IMR-90 (cell line): ENCODE measurements at regions not wholly inside any gene's neighbourhood (a gene's known extent, or its start where the extent isn't known, plus 50 kb on each side); places are given as distances from the start of the nearest gene placed in this dataset.

Experiments
- ATAC-seq: fragments of 200-7000 bp; cut with Tn5 transposase; 2 replicates; pipeline ENCODE4 v1.9.1; 2020; ENCODE audit warnings: low read depth, mild to moderate bottlenecking, moderate library complexity
- BruUV-seq: library from RNA; stranded (reverse); fragments of 400-500 nt; replicated peaks from 2 replicates; lab custom pipeline; 2021; lab: Mats Ljungman, UMichigan
- CTCF ChIA-PET: fragments of 300-600 bp; formaldehyde crosslinking; extraction: SDS; loops from one replicate; lab custom pipeline; 2021; ENCODE audit warnings: antibody characterized with exemption; lab: Yijun Ruan, JAX
- POLR2A ChIA-PET: fragments of 300-600 bp; sonication (Branson Sonifier 250); formaldehyde crosslinking; loops from one replicate; lab custom pipeline; 2022; ENCODE audit warnings: antibody characterized with exemption; ENCODE audit not compliant: unreplicated experiment; lab: Charles Lee
- DNase-seq: peaks from one replicate; pipeline ENCODE4 v3.0.0; 2013
- H2AFZ ChIP-seq: replicated peaks from 2 replicates; pipeline ENCODE3; 2013; ENCODE audit warnings: low read length, mild to moderate bottlenecking; ENCODE audit not compliant: poor library complexity
- H2AK5ac ChIP-seq: 2 replicates; pipeline ENCODE4 v1.6.1; 2013; ENCODE audit warnings: low read depth, low read length, inconsistent platforms
- H2AK9ac ChIP-seq: replicated peaks from 2 replicates; pipeline ENCODE3; 2013; ENCODE audit warnings: mild to moderate bottlenecking, low read depth, low read length, moderate library complexity; ENCODE audit not compliant: poor library complexity
- H2BK120ac ChIP-seq: 2 replicates; pipeline ENCODE4 v1.6.1; 2013; ENCODE audit warnings: low read depth, low read length, inconsistent platforms
- H2BK15ac ChIP-seq: 3 replicates; pipeline ENCODE4 v1.6.1; 2013; ENCODE audit warnings: low read depth, low read length, inconsistent platforms
- H2BK20ac ChIP-seq: 2 replicates; pipeline ENCODE4 v1.6.1; 2013; ENCODE audit warnings: low read depth, mild to moderate bottlenecking, inconsistent platforms, low read length, moderate library complexity
- H2BK5ac ChIP-seq: 2 replicates; pipeline ENCODE4 v1.6.1; 2013; ENCODE audit warnings: mild to moderate bottlenecking, low read depth, low read length, inconsistent platforms; ENCODE audit not compliant: poor library complexity, severe bottlenecking
- H3K14ac ChIP-seq: replicated peaks from 2 replicates; pipeline ENCODE4 v1.6.1; 2013; ENCODE audit warnings: low read depth, low read length, inconsistent platforms
- H3K18ac ChIP-seq: 2 replicates; pipeline ENCODE4 v1.6.1; 2013; ENCODE audit warnings: low read depth, low read length, control low read depth
- H3K23ac ChIP-seq: 2 replicates; pipeline ENCODE4 v1.6.1; 2013; ENCODE audit warnings: low read depth, low read length, inconsistent platforms
- H3K27ac ChIP-seq: 2 replicates; pipeline ENCODE4 v1.5.1; 2013; ENCODE audit warnings: mild to moderate bottlenecking, control low read depth, low read length; ENCODE audit not compliant: insufficient read depth
- H3K27me3 ChIP-seq: 2 replicates; pipeline ENCODE4 v1.6.1; 2013; ENCODE audit warnings: low read length; ENCODE audit not compliant: control insufficient read depth, insufficient read depth
- H3K36me3 ChIP-seq: 2 replicates; pipeline ENCODE4 v1.6.1; 2013; ENCODE audit warnings: low read length, mixed read lengths; ENCODE audit not compliant: control insufficient read depth, insufficient read depth
- H3K4ac ChIP-seq: 2 replicates; pipeline ENCODE4 v1.6.1; 2013; ENCODE audit warnings: low read depth, low read length, inconsistent platforms
- H3K4me1 ChIP-seq: 2 replicates; pipeline ENCODE4 v1.6.1; 2013; ENCODE audit warnings: low read length, mixed read lengths; ENCODE audit not compliant: control insufficient read depth, insufficient read depth
- H3K4me2 ChIP-seq: 2 replicates; pipeline ENCODE4 v1.6.1; 2013; ENCODE audit warnings: low read depth, mild to moderate bottlenecking, control low read depth, low read length, moderate library complexity
- H3K4me3 ChIP-seq: 2 replicates; pipeline ENCODE4 v1.5.1; 2013; ENCODE audit warnings: low read depth, mild to moderate bottlenecking, control low read depth, low read length, moderate library complexity; ENCODE audit not compliant: insufficient read depth
- H3K56ac ChIP-seq: 2 replicates; pipeline ENCODE4 v1.6.1; 2013; ENCODE audit warnings: low read length, inconsistent platforms; ENCODE audit not compliant: insufficient read depth; ENCODE audit errors: extremely low read depth
- H3K79me1 ChIP-seq, 2 experiments: 2 replicates each; pipeline ENCODE4 v1.6.1; 2013; ENCODE audit warnings: low read length in 2 of 2, inconsistent platforms in 1 of 2, low read depth in 1 of 2
- H3K9ac ChIP-seq: 2 replicates; pipeline ENCODE4 v1.6.1; 2013; ENCODE audit warnings: low read depth, low read length, control low read depth
- H3K9me1 ChIP-seq: 2 replicates; pipeline ENCODE4 v1.6.1; 2013; ENCODE audit warnings: low read length, inconsistent platforms; ENCODE audit not compliant: insufficient read depth
- H3K9me3 ChIP-seq: 2 replicates; pipeline ENCODE4 v1.6.1; 2013; ENCODE audit warnings: low read length; ENCODE audit not compliant: control insufficient read depth, insufficient read depth
- H4K20me1 ChIP-seq: 2 replicates; pipeline ENCODE4 v1.6.1; 2013; ENCODE audit warnings: low read length, inconsistent platforms; ENCODE audit not compliant: insufficient read depth
- H4K5ac ChIP-seq: 2 replicates; pipeline ENCODE4 v1.6.1; 2013; ENCODE audit warnings: mild to moderate bottlenecking, low read depth, low read length, control low read depth
- H4K8ac ChIP-seq, 2 experiments: 2 replicates each; pipeline ENCODE4 v1.6.1; 2013; ENCODE audit warnings: low read depth in 2 of 2, low read length in 2 of 2, control low read depth in 1 of 2, inconsistent platforms in 1 of 2
- H4K91ac ChIP-seq: 2 replicates; pipeline ENCODE4 v1.6.1; 2013; ENCODE audit warnings: low read depth, low read length, inconsistent platforms; ENCODE audit not compliant: insufficient read depth
- BHLHE40 ChIP-seq: fragments of 150-350 bp; IDR thresholded peaks from 2 replicates; pipeline ENCODE4 v1.6.1; 2016; ENCODE audit warnings: mild to moderate bottlenecking, low read depth, low read length
- CEBPB ChIP-seq: IDR thresholded peaks from 2 replicates; pipeline ENCODE4 v1.6.1; 2012; ENCODE audit warnings: low read depth, low read length, improper control_type of control experiment
- CHD1 ChIP-seq: IDR thresholded peaks from 2 replicates; pipeline ENCODE4 v1.6.1; 2012; ENCODE audit warnings: low read depth, low read length, improper control_type of control experiment
- CTCF ChIP-seq: conservative IDR thresholded peaks from 2 replicates; pipeline ENCODE4 v1.5.1; 2012; ENCODE audit warnings: mild to moderate bottlenecking, low read depth, low read length, improper control_type of control experiment
- FOS ChIP-seq: fragments of 150-350 bp; IDR thresholded peaks from 2 replicates; pipeline ENCODE4 v1.6.1; 2016; ENCODE audit warnings: low read depth, low read length
- MAFK ChIP-seq: IDR thresholded peaks from 2 replicates; pipeline ENCODE4 v1.6.1; 2012; ENCODE audit warnings: low read depth, low read length, improper control_type of control experiment
- MAZ ChIP-seq: IDR thresholded peaks from 2 replicates; pipeline ENCODE4 v1.6.1; 2012; ENCODE audit warnings: low read depth, mild to moderate bottlenecking, low read length, improper control_type of control experiment, moderate library complexity, borderline replicate concordance
- MXI1 ChIP-seq: IDR thresholded peaks from 2 replicates; pipeline ENCODE4 v1.6.1; 2012; ENCODE audit warnings: low read depth, mild to moderate bottlenecking, low read length, moderate library complexity, borderline replicate concordance
- NFE2L2 ChIP-seq: fragments of 150-350 bp; IDR thresholded peaks from 2 replicates; pipeline ENCODE4 v1.6.1; 2016; ENCODE audit warnings: low read depth, mild to moderate bottlenecking, low read length
- POLR2A ChIP-seq: IDR thresholded peaks from 2 replicates; pipeline ENCODE4 v1.6.1; 2012; ENCODE audit warnings: mild to moderate bottlenecking, low read depth, low read length
- RAD21 ChIP-seq: IDR thresholded peaks from 2 replicates; pipeline ENCODE4 v1.6.1; 2012; ENCODE audit warnings: low read length, improper control_type of control experiment
- RCOR1 ChIP-seq: IDR thresholded peaks from 2 replicates; pipeline ENCODE4 v1.6.1; 2012; ENCODE audit warnings: mild to moderate bottlenecking, low read length, improper control_type of control experiment; ENCODE audit not compliant: insufficient replicate concordance
- RFX5 ChIP-seq: IDR thresholded peaks from 2 replicates; pipeline ENCODE4 v1.8.0; 2012; ENCODE audit warnings: low read depth, mild to moderate bottlenecking, low read length, moderate library complexity
- SMC3 ChIP-seq: fragments of 150-350 bp; IDR thresholded peaks from 2 replicates; pipeline ENCODE4 v1.6.1; 2016; ENCODE audit warnings: low read depth, mild to moderate bottlenecking, antibody characterized with exemption, low read length, moderate library complexity
- USF2 ChIP-seq: fragments of 150-350 bp; IDR thresholded peaks from 2 replicates; pipeline ENCODE4 v1.6.1; 2017; ENCODE audit warnings: mild to moderate bottlenecking, antibody characterized with exemption, low read length, low read depth
- dilution Hi-C: fragments of 300-500 bp; cut with HindIII; formaldehyde crosslinking; loops from one replicate; pipeline ENCODE4 v1.14.3; 2018; ENCODE audit warnings: low sequenced_read_pairs; ENCODE audit not compliant: unreplicated experiment
- in situ Hi-C: fragments of 300-500 bp; cut with MboI; formaldehyde crosslinking; loops from 3 replicates; pipeline ENCODE4 v1.14.3; 2019; ENCODE audit warnings: low sequenced_read_pairs, inconsistent platforms, mixed read lengths
- intact Hi-C: fragments of 100-400 bp; cut with micrococcal nuclease; formaldehyde crosslinking; loops from 2 replicates; pipeline ENCODE4 v1.10.0; 2022
- TF ChIP-seq, protein P1 (sequence below): fragments of 150-350 bp; IDR thresholded peaks from 2 replicates; pipeline ENCODE4 v1.6.1; 2016; ENCODE audit warnings: low read depth, mild to moderate bottlenecking, low read length, moderate library complexity, borderline replicate concordance

DNA sequence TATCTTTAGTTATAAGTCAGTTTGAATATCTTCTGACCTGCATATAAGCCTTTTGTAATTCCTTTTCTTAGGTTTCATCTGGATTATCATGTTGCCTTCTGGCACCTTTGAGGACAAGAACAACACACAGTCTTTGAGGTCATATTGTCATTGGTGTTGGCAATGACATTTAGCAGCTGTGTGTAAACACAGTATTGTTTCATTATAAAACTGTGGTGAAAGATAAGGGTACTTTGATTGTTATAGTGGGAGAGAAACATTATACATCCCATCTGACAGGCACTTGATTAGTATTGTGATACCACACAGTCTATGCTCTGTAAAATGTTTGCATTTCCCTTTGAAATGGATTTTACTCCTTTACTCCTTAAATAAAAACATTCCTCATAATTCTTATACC is 313.5 kb downstream of the RPRM start:
- dilution Hi-C loops, result no loop called here

More for the DNA sequence above, 313.5 kb downstream of the RPRM start:
- Histone ChIP-seq H3K27ac (no peak overlapping the region), H3K56ac (no peak overlapping the region), H3K27me3 (no peaks in the 10 kb centered on the region), H3K9me1 (no peaks in the 10 kb centered on the region), H4K8ac (no peak overlapping the region), H2BK15ac (no peak overlapping the region), H3K14ac (no peak overlapping the region), H3K4ac (no peak overlapping the region), H2BK20ac (no peak overlapping the region), H2AK9ac (no peak overlapping the region), H4K5ac (no peak overlapping the region), H2BK5ac (no peak overlapping the region), H2AFZ (no peak overlapping the region), H3K36me3 (no peaks in the 10 kb centered on the region), H3K9ac (no peak overlapping the region), H2BK120ac (no peak overlapping the region), H3K4me2 (no peak overlapping the region), H3K18ac (no peak overlapping the region), H3K4me3 (no peak overlapping the region), H3K4me1 (no peaks in the 10 kb centered on the region), H4K91ac (no peak overlapping the region), H2AK5ac (no peak overlapping the region), H3K23ac (no peak overlapping the region), H3K9me3 (no peaks in the 10 kb centered on the region), H3K79me1 (no peaks in the 10 kb centered on the region), H4K20me1 (no peaks in the 10 kb centered on the region)
- ChIA-PET POLR2A (no interaction called here), CTCF (no interaction called here)
- DNase-seq, result no peak
- BruUV-seq, result no TSS peak
- TF ChIP-seq MXI1 (no peak), FOS (no peak), USF2 (no peak), CHD1 (no peak), NFE2L2 (no peak), MAFK (no peak), BHLHE40 (no peak), RFX5 (no peak), RCOR1 (no peak), RAD21 (no peak), SMC3 (no peak), MAZ (no peak), POLR2A (no peak), CTCF (no peak), CEBPB (no peak)
- TF ChIP-seq, protein P1, sequence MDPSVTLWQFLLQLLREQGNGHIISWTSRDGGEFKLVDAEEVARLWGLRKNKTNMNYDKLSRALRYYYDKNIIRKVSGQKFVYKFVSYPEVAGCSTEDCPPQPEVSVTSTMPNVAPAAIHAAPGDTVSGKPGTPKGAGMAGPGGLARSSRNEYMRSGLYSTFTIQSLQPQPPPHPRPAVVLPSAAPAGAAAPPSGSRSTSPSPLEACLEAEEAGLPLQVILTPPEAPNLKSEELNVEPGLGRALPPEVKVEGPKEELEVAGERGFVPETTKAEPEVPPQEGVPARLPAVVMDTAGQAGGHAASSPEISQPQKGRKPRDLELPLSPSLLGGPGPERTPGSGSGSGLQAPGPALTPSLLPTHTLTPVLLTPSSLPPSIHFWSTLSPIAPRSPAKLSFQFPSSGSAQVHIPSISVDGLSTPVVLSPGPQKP, result no peak
- in situ Hi-C loops, result no loop called here
- intact Hi-C loops, result no loop called here
- no peak for ATAC-seq
